HG03039 (cell line): ENCODE measurements at regions not wholly inside any gene's neighbourhood (a gene's known extent, or its start where the extent isn't known, plus 50 kb on each side); places are given as distances from the start of the nearest gene placed in this dataset.
"Not testable (repeated sequence)": the region's sequence is repeated elsewhere in the genome, so short reads cannot be mapped to it uniquely, and the experiment has no call there.

Experiments used
- ATAC-seq: cut with Tn5 transposase; IDR thresholded peaks from one replicate; pipeline ENCODE4 v1.9.1; 2021; ENCODE audit warnings: mild to moderate bottlenecking, moderate library complexity; ENCODE audit not compliant: unreplicated experiment

DNA sequence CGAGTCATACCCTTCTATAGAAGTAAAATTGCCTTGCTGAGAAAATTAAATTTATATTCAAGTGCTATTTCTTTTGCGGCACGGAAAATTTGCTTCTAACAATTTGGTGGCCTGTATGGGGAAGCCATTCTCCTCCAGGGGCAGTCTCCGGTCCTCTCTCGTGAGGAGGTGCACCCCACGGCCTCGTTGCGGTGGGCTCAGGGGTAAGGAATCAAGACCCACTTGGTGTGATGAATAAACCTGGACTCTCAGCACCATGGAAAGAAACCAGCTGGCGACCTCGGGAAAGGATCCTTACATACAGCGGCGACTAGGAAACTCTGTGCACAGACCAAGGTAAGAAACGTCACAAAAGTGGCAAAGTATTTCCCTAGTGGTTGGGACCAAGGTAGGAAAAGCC, 252.9 kb downstream of the DPY19L2 start:
- no peak for ATAC-seq

DNA sequence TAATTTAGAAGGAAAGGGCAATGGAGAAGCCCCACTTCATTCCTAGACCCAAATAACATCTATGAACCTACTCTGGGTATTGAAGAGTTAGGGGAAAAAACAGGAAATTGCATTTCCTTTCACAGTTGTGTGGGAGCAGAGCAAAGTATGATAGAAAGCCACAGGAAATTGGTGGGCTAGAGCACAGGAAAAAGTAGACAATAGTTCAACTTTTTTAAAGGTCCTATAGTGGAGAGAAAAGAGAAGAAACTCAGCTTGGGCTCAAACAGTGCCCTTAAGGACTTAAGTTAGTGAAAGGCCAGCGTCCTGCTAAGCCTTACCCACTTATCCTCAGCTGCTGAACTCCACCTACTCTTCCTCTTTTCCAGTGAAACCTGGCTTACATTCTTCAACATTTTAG, 258.1 kb downstream of the DPY19L2 start:
- ATAC-seq = no peak

DNA sequence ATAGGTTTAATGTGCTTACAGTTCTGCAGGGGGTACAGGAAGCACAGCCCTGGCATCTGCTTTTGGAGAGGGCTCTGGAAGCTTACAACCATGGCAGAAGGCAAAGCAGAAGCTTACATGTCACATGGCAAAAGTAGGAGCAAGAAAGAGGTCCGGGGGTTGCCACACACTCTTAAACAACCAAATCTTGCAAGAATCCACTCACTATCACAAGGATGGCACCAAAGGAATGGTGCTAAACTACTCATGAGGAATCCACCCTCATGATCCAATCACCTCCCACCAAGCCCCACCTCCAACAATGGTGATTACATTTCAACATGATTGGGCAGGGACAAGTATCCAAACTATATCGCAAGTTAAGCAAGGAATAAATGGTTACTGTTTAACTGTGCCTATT, 255.8 kb upstream of the AVPR1A start:
- no peak for ATAC-seq

DNA sequence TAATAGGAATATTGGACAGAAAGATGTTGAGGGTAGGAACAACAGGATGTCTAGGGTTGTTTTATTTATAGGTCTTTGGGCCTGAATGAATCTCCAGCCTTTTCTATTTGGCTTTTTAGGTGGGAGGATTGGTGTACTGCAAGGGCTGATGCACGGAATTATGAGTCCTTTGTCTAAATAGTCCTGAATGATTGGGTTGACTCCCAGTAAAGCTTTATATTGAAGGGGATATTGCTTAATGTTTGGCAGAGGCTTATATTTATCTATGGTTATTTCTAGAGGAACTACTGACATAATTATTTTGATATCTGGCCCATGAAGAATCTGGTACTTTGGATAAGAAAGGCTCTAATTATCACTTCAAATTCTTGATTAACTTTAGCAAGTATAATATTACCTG, 253.6 kb upstream of the AVPR1A start:
- no peak for ATAC-seq

DNA sequence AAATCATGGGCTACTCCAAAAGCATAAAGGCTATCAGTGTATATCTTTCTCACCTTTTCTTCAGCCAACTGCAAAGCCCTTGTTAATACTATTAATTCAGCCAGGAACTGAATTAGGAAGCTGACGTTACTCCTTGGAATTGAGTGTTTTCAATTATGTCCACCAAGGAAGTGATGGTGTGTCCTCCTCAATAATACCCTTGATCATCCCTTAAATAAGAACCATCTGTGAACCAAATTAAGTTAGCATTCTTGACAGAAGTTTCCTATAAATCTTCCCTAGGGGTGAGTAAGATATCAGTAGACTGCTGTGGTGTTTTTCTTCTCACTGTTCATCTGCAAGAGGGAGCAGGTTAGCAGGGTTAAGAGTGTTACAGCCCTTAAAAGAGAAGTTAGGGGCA, 252.3 kb upstream of the AVPR1A start:
- ATAC-seq = no peak

DNA sequence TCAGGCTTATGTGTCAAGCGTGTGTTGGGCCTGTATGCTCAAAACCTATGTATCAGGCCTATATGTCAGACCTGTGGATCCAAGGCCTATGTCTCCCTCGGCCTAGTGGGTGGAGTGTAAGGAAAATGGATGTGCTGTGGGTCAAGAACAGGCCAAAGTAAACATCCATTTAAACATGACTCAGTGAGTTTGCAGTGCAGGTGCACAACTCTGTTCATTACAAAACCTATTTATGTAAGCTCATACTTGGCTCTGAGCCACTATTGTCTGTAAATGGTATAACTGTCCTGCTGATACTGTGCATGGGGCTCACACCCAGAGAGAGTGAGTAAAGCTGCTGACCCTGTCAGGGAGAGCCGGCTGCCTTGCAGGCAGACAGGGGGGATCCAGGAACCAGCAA, 249.7 kb upstream of the AVPR1A start:
- ATAC-seq = no peak

DNA sequence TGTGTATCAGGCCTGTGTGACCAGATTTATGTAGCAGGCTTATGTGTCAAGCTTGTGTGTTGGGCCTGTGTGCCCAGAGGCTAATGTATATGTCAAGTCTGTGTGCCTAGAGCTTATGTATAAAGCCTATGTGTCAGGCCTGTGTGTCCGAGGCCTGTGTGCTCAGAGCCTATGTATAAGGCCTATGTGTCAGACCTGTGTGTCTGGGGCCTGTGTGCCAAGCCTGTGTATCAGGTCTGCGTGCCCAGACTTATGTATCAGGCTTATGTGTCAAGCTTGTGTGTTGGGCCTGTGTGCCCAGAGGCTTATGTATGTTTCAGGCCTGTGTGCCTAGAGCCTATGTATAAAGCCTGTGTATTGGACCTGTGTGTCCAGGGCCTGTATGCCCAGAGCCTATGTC, 249.3 kb upstream of the AVPR1A start:
- ATAC-seq = no peak

DNA sequence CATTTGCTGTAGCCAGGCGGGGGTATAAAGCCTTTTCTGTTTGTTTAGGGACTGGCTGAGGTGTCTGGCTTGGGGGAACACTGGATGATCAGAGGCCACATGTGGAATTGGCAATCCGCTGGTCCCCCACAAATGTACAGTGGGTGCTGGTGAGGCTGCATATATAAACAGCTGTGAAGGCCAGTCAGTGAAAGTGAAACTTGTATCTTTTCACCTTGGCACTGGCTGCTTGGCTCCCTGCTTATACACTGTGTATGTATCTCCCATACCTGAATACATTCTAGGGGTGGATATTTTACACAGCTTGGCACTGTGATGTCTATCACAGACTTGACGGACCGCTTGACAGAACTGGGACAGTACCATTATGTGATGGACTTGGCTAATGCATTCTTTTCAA, 246.8 kb upstream of the AVPR1A start:
- no peak for ATAC-seq

DNA sequence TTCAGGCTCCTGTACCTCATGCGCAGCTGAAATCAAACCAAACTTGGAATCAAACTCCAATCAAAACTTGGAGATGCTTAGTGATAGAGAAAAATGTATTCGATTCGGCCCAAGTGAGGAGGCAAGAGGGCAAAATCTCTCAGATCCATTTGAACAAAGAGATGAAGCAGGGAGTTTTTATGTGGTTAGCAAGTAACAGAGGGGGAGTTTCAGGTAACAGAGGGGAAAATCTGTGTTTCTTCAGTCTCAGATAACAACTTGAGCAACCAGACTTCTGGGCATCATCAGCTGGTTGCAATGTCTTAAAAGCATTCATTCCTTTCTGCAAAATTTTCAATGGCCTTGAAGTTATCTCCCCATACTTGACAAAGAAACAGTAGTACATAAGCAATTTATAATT, 245.1 kb upstream of the AVPR1A start:
- ATAC-seq = no peak

DNA sequence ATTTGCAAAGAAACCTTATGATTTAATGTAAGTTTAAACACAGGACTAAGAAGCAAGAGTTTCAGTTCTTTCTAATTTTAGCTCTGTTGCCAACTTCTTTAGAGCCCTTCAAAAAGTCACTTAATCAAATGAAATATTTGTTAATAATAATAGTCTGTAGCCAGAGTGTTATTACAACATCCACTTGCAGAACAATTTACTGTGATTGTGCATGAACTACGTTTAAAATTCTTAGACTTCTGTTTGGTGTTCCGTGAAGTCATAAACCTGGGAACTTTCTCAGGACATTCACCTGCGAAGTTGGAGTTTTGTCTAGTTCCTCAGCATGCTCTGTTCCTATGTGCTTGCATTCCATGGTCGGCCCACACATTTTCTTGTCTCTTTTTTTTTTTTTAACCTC, 244.0 kb upstream of the AVPR1A start:
- no peak for ATAC-seq

DNA sequence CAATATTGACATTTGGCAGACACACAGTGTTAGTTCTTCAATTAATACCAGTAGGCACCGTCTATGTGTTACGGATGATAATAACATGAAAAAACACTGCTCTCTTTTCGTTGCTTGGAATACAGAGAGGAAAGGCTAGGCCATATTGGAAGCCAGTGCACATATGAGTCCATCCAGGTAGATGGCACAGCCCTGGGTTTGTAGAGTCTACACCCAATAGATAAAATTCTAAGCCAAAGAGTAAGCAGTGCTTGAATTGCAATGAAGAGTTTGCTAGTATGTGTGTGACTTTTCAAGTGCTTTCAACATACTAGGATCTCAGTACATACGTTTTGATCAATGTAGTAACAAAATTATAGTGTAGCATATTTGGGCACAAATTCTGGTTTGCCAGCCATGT, 243.3 kb upstream of the AVPR1A start:
- ATAC-seq = no peak

DNA sequence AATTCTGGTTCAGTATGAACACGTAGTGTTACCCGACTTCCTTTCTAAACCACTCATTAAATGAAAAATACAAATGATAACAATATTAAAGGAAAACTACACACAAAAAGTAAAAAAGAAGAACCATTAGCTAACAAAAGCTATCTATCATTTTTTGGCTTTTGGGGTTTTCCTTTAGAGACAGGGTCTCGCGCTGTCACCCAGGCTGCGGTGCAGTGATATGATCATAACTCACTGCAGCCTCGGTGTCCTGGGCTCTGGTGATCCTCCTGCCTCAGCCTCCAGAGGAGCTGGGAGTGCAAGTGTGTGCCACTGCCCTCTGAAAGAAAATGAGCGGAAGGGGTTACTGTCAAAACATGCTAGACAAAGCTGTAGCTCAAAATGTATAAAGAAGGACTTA, 238.2 kb upstream of the AVPR1A start:
- ATAC-seq = no peak

DNA sequence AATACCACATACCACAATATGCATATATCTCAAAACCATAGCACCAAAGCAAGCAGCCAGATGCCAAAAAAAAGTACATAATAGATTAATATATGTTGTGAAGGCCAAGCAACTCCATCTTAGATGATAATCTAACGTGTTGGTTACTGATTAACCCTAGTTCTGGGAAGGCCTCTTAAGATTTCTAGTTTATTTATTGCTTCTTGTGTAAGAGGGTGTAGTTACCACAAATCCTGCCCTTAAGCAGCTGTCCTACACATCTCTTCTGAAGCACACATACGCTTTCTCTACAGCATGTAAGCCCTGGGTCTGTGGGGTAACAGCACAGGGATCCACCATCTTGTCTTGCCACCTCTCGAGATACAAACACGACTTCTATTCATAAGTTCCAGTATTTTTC, 236.8 kb upstream of the AVPR1A start:
- no peak for ATAC-seq

DNA sequence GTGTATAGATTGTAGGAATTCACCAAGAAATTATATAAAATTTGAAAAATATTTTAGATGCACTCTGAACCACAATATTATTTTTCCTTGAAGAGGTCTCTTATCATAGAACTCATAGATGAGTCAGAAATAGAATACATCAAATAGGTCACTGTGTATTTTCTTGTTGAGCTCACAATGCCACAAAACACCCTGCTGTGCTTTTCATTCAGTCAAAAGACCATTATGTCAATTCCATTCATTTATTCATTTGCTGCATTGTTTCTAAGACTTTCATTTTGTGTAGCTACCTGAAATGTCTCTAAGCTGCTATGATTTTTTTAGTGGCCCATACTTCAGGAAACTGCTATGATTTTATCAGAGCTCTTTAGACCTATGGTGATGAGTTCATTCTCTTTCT, 231.9 kb upstream of the AVPR1A start:
- no peak for ATAC-seq

DNA sequence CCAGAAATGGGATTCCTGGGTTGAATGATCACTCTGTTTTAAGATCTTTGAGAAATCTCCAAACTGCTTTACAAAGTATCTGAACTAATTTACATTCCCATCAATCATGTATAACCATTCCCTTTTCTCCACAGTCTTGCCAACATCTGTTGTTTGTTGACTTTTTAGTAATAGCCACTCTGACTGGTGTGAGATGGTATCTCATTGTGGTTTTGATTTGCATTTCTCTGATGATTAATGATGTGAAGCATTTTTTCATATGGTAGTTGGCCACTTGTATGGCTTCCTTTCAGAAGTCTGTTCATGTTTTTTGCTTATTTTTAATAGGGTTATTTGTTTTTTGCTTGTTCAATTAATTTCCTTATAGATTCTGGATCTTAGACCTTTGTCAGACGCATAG, 211.8 kb upstream of the AVPR1A start:
- no peak for ATAC-seq

DNA sequence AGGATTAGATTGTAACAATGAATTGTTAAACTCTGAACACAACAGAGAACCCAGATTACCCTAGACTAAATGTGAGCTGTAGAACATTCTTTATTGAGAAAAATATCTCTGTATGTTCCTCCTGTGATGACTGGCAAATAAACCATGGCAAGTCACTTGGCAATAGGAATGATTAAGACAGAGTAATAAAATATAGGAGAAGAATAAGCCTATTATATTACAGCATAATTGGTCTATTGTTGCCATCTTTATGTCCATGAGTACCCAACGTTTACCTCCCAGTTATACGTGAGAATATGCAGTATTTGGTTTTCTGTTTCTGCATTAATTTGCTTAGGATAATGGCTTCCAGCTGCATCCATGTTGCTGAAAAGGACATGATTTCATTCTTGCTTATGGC, 211.2 kb upstream of the AVPR1A start:
- no peak for ATAC-seq

DNA sequence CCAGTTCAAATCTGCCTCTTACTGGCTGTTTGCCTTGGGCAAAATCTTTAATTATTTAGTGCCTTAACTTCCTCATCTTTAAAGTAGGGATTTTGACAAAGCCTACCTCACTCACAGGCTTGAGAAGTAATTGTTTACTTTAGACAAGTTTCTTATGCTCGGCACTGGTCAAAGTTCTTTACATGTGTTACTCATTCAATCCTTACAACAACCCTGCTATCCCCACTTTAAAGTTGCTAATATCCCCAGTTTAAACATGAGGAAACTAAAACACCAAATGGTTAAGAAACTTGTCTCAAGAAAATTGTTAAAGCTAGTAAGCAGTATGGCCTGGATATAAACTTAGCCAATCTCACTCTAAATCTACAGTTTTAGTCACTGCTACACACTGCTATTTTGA, 204.0 kb upstream of the AVPR1A start:
- no peak for ATAC-seq

DNA sequence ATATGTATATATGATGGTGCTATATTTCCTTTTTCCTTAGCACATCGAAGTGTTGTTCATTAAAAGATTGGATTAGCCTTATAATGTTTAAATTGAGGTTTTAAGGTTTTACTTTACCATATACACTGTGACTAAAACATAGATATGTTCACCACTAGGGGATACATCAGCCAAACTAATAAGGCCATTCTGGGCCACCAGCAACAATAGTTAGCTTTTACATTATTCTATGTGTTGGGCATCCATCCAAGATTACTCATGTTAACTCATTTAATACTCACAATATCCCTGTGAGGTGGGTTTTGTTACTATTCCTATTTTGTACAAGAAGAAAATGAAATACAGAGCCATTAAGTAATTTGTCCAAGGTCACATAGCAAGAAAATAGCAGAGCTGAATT, 202.6 kb upstream of the AVPR1A start:
- ATAC-seq = no peak

DNA sequence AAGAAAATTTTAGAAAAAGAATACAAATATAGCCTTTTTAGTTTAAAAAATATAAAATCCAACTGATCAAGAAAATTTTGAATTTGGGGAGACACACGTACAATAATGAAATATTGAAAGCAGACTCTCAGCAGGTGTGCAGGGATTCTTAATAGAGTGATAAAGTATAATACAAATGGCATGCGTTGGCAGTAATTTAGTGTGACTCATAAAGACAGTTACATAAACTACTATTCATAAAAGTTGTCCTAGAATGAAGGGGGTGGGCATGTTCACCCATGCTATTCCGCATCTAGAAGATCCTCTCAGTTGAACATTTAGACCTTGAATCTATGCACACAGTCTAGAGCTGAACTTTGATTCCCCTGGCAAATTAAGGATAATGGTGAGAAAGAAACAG, 200.4 kb upstream of the AVPR1A start:
- ATAC-seq = no peak

DNA sequence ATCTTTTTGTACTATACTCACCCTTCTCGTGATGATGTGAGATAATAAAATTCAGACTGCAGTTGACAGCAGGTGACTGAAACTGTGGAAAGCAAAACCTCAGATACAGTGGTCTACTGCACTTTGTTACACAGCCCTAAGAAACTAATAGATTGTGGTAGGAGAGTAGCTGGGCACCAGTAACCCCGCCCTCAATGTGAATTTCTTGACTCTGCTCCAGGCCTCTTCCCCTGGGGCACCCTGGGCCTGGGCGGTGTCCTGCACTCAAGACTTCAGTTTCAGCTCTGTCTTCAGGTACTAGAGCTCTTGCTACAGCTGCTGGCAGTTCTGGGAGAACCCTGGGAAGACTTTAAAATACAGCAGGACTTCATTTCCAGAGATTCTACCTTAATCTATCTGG, 197.6 kb upstream of the AVPR1A start:
- ATAC-seq = no peak

DNA sequence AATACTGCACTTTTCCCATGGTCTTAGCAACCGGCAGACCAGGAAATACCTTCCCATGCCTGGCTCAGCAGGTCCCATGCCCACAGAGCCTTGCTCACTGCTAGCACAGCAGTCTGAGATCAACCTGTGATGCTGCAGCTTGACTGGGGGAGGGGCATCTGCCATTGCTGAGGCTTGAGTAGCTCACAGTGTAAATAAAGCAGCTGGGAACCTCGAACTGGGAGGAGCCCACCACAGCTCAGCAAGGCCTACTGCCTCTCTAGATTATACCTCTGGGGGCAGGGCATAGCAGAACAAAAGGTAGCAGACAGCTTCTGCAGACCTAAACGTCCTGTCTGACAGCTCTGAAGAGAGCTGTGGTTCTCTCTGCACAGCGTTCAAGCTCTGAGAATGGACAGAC, 186.2 kb upstream of the AVPR1A start:
- ATAC-seq = not testable (repeated sequence)

DNA sequence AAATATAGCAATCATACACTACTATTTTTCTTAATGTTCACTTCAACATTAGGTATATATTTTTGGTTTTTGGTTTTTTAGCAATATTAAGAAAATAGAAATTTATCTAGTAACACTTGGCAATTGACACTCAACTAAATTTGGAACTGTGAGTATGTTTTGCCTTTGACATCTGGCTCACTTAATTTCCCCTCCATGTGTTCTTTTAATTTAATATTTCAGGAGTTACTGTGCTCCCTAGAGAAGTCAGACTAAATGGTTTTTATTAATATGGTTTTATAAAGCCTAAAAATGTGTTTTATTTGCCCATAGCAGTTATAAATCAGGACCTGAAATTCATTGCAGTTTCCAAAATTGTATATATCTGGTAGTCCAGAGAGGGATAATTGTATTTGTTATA, 175.3 kb upstream of the AVPR1A start:
- no peak for ATAC-seq

DNA sequence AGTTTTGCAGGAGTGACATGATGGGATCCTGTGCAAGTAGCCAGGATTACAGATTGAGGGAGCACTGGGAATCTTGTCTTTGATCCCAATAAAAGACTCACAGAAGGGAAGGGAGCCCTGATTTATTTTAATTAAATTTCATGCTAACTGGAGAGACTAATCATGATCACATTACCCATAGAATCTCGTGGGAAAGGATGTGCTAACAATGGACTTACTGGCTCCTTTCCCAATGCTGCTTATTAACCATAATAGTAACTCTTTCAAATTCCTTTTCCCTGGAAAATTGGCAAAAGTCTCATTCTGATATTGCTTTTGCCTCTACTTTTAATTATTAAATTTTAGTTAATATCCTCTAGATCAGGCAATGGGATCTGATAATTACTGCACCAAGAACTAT, 174.8 kb upstream of the AVPR1A start:
- ATAC-seq = no peak

DNA sequence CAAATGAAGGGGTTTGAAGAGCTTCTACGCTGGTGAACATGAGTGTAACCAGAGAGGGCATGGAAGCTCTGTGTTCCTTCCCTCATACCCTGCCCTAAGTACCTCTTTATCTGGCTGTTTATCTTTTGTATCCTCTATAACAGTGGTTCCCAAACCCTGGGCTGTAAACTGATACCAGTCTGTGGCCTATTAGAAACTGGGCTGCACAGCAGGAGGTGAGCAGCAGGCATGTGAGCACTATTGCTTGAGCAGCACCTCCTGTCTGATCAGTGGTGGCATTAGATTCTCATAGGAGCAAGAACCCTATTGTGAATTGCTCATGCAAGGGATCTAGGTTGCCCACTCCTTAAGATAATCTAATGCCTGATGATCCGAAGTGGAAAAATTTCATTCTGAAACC, 172.9 kb upstream of the AVPR1A start:
- ATAC-seq = no peak
